ENCODE measurements at regions not wholly inside any gene's neighbourhood (a gene's known extent, or its start where the extent isn't known, plus 50 kb on each side); places are given as distances from the start of the nearest gene placed in this dataset.
A peak's percentile ranks its signal among the peaks of the same experiment; 100 is the strongest.
"Not testable (repeated sequence)": the region's sequence is repeated elsewhere in the genome, so short reads cannot be mapped to it uniquely, and the experiment has no call there.

GRCh38 chr1:226461087-226461486 lies 53.2 kb upstream of the PARP1 start:
- DNase-seq, result no peak

GRCh38 chr1:226463925-226464586 lies 56.2 kb upstream of the PARP1 start:
- DNase-seq, result no peak

- DNase-seq, result not testable (repeated sequence)
Measured at GRCh38 chr1:226464587-226464971, 56.7 kb upstream of the PARP1 start.

GRCh38 chr1:226466296-226466695 lies 58.4 kb upstream of the PARP1 start:
- DNase-seq, result no peak

GRCh38 chr1:226467443-226467842 lies 59.5 kb upstream of the PARP1 start:
- no peak for DNase-seq

- DNase-seq, result no peak
Measured at GRCh38 chr1:226470921-226471866, 63.3 kb upstream of the PARP1 start.

GRCh38 chr1:226473325-226473724 lies 65.4 kb upstream of the PARP1 start:
- DNase-seq, result no peak

- no peak for DNase-seq
Measured at GRCh38 chr1:226474041-226474440, 66.1 kb upstream of the PARP1 start.

GRCh38 chr1:226474443-226475141 lies 66.7 kb upstream of the PARP1 start:
- DNase-seq, result no peak

- peak in 1 of 6 experiments; percentile 3 for DNase-seq
Measured at GRCh38 chr1:226475142-226475511, 67.2 kb upstream of the PARP1 start.

GRCh38 chr1:226476066-226476465 lies 68.2 kb upstream of the PARP1 start:
- DNase-seq, result no peak

GRCh38 chr1:226476648-226477319 lies 68.9 kb upstream of the PARP1 start:
- DNase-seq, result no peak

- no peak for DNase-seq
Measured at GRCh38 chr1:226479474-226479873, 69.1 kb upstream of the STUM start.

GRCh38 chr1:226480461-226480860 lies 68.1 kb upstream of the STUM start:
- DNase-seq, result no peak

- no peak for DNase-seq
Measured at GRCh38 chr1:226481133-226481532, 67.4 kb upstream of the STUM start.

- no peak for DNase-seq
Measured at GRCh38 chr1:226482196-226482595, 66.4 kb upstream of the STUM start.

- DNase-seq, result no peak
Measured at GRCh38 chr1:226482975-226483700, 65.4 kb upstream of the STUM start.

GRCh38 chr1:226485192-226485591 lies 63.4 kb upstream of the STUM start:
- no peak for DNase-seq

- peak in 3 of 6 experiments; percentile 21 to 48 (median 29) for DNase-seq
Measured at GRCh38 chr1:226486161-226486560, 62.4 kb upstream of the STUM start.

GRCh38 chr1:226487921-226488320 lies 60.6 kb upstream of the STUM start:
- no peak for DNase-seq

- no peak for DNase-seq
Measured at GRCh38 chr1:226489718-226490425, 58.7 kb upstream of the STUM start.

GRCh38 chr1:226490426-226490809 lies 58.1 kb upstream of the STUM start:
- DNase-seq, result no peak

Data from stimulated activated naive CD4-positive, alpha-beta T cell (primary cell).